GM20000 (cell line): ENCODE measurements at regions not wholly inside any gene's neighbourhood (a gene's known extent, or its start where the extent isn't known, plus 50 kb on each side); places are given as distances from the start of the nearest gene placed in this dataset.

ENCODE experiments used
- DNase-seq: peaks from one replicate; pipeline ENCODE4 v3.0.0; 2012; ENCODE audit warnings: low spot score
- CTCF ChIP-seq: IDR thresholded peaks from 2 replicates; pipeline ENCODE4 v1.5.1; 2012; ENCODE audit warnings: mild to moderate bottlenecking, control low read depth; ENCODE audit errors: extremely low read depth, missing control alignments

- DNase-seq: no peak
- no peak for TF ChIP-seq CTCF
Observed at GRCh38 chr10:133020193-133020817, 67.4 kb upstream of the ADGRA1 start.

GRCh38 chr10:133019651-133020050, 68.1 kb upstream of the ADGRA1 start:
- no peak for TF ChIP-seq CTCF
- no peak for DNase-seq

GRCh38 chr10:133019191-133019590, 68.5 kb upstream of the ADGRA1 start:
- no peak for DNase-seq
- TF ChIP-seq CTCF: no peak

GRCh38 chr10:133018491-133018890, 69.2 kb upstream of the ADGRA1 start:
- no peak for TF ChIP-seq CTCF
- no peak for DNase-seq

- no peak for TF ChIP-seq CTCF
- DNase-seq: no peak
Observed at GRCh38 chr10:133017203-133017601, 70.5 kb upstream of the ADGRA1 start.

GRCh38 chr10:133016493-133017202, 71.1 kb upstream of the ADGRA1 start:
- no peak for TF ChIP-seq CTCF
- no peak for DNase-seq

- no peak for DNase-seq
Observed at GRCh38 chr10:133015816-133016462, 71.8 kb upstream of the ADGRA1 start.

More at GRCh38 chr10:133015816-133016462, 71.8 kb upstream of the ADGRA1 start:
- TF ChIP-seq CTCF: no peak
